GDM1 (cell line): ENCODE measurements at regions not wholly inside any gene's neighbourhood (a gene's known extent, or its start where the extent isn't known, plus 50 kb on each side); places are given as distances from the start of the nearest gene placed in this dataset.

Source experiments
- DNase-seq: peaks from one replicate; lab custom pipeline; 2025; lab: John Stamatoyannopoulos, UW

DNA sequence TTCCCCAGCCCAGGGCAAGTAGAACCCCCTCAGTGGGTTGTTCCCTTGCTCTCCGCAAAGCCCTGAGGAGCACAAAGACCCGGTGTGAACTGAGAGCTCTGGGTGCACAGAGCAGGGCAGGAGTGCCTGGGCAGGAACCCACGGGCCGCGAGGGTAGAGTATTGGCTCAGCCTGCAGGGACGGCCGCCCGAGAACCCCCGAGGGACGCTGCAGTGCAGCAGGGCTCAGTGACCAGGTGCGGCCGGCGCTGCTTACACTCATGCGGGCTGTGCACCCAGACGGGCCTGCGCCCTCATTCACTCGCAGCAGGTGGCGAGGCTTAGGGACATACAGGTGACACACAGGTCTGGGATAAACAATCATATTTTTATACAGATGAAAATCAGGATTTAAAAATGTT, 51.9 kb upstream of the PDE10A start:
- no peak for DNase-seq

DNA sequence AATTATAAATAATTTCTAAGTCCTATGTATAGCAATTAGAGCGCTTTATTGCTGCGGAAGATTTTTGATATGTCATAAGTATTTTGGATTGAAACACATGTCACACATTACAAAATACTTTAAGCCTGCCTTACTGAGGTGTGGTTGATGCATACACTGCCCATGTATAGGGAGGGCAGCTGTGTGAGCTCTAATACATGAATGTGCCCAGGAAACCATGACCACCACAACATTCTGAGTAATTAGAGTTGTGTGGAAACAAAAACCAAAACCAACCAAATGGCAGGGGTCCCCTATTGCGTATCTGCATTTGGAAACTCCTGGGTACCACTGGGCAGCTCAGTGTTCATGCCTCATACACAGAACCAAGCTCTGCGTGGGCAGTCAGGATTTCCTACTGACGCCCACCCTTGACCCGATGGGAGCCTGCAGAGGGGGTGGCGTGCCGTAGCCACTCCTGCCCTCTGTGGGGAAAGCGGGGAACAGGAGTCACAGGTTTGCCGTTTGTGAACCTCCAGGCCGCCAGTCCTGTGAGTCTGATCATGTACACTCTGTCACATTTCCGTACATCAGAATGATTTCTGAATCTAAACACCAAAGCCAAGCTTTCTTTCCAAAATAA, 50.9 kb upstream of the PDE10A start:
- DNase-seq: no peak
